Suprapubic skin (tissue), 4 donors: ENCODE measurements at regions not wholly inside any gene's neighbourhood (a gene's known extent, or its start where the extent isn't known, plus 50 kb on each side); places are given as distances from the start of the nearest gene placed in this dataset.

Experiments
- DNase-seq, 2 donors: peaks; one replicate each; pipeline ENCODE4 v3.0.0-alpha.2; 2019; ENCODE audit warnings: low spot score in 2 of 2
- H3K27ac ChIP-seq: fragments of 200-600 bp; sonication (generic); one replicate; pipeline ENCODE4 v1.5.1; 2019
- H3K27me3 ChIP-seq: fragments of 200-600 bp; sonication (generic); one replicate; pipeline ENCODE4 v1.5.1; 2019
- H3K36me3 ChIP-seq: fragments of 200-600 bp; sonication (generic); one replicate; pipeline ENCODE4 v1.5.1; 2019
- H3K4me1 ChIP-seq: fragments of 200-600 bp; sonication (generic); one replicate; pipeline ENCODE4 v1.5.1; 2019
- H3K4me3 ChIP-seq: fragments of 200-600 bp; sonication (generic); one replicate; pipeline ENCODE4 v1.5.1; 2019; ENCODE audit warnings: mild to moderate bottlenecking
- H3K9me3 ChIP-seq: fragments of 200-600 bp; sonication (generic); one replicate; pipeline ENCODE4 v1.5.1; 2019
- EP300 ChIP-seq: sonication (generic); formaldehyde crosslinking; IDR thresholded peaks from one replicate; pipeline ENCODE4 v1.6.1; 2017; ENCODE audit warnings: antibody characterized with exemption
- POLR2A ChIP-seq, 2 donors: fragments of 450-650 bp; IDR thresholded peaks; one replicate each; pipeline ENCODE4 v1.6.1; 2017; ENCODE audit warnings: antibody characterized with exemption in 2 of 2, mild to moderate bottlenecking in 2 of 2, moderate library complexity in 2 of 2
- POLR2AphosphoS5 ChIP-seq, 3 donors: sonication (generic); formaldehyde crosslinking; IDR thresholded peaks; one replicate each; pipeline ENCODE4 v1.6.1; 2017; ENCODE audit warnings: antibody characterized with exemption in 3 of 3
- WGBS: methylation state at CpG from one replicate; pipeline ENCODE4 v1.1.5; 2018; 5-methylcytosine and 5-hydroxymethylcytosine counted together
- TF ChIP-seq, protein P1 (sequence below), 2 donors: fragments of 200-600 bp in 1 of 2; fragments of 450-650 bp in 1 of 2; sonication (generic) in 1 of 2; IDR thresholded peaks; one replicate each; pipeline ENCODE4 v1.5.1; 2016 to 2019; ENCODE audit warnings: antibody characterized with exemption in 2 of 2, mild to moderate bottlenecking in 1 of 2, moderate library complexity in 1 of 2

DNA sequence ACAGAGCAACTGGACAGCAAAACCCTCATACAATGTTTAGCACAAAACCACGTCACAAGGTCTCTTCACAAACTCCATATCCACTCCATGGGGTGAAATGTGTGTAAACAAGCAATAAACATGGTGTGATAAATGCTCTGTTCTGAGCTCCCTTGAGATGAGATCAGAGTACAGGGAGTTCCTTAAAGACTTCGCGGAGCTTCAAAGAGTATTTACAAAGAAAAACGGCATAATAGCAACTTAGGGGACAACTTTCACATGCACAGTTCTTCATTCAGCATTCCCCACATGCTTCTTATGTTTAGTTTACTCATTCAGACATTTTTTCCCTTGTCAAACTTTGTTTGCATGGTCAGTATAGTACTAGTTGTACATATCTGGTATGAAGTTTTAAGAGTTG, 52.5 kb upstream of the SUCLG2 start:
- no peak overlapping the region for H3K4me3 ChIP-seq
- no peaks in the 10 kb centered on the region for H3K27me3 ChIP-seq
- H3K4me1 ChIP-seq, result no peaks in the 10 kb centered on the region
- no peak for DNase-seq
- no peaks in the 10 kb centered on the region for H3K9me3 ChIP-seq
- TF ChIP-seq, protein P1, sequence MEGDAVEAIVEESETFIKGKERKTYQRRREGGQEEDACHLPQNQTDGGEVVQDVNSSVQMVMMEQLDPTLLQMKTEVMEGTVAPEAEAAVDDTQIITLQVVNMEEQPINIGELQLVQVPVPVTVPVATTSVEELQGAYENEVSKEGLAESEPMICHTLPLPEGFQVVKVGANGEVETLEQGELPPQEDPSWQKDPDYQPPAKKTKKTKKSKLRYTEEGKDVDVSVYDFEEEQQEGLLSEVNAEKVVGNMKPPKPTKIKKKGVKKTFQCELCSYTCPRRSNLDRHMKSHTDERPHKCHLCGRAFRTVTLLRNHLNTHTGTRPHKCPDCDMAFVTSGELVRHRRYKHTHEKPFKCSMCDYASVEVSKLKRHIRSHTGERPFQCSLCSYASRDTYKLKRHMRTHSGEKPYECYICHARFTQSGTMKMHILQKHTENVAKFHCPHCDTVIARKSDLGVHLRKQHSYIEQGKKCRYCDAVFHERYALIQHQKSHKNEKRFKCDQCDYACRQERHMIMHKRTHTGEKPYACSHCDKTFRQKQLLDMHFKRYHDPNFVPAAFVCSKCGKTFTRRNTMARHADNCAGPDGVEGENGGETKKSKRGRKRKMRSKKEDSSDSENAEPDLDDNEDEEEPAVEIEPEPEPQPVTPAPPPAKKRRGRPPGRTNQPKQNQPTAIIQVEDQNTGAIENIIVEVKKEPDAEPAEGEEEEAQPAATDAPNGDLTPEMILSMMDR (IDR thresholded peaks at IDR 0.05), result no peak
- TF ChIP-seq EP300, result no peak
- no peak for TF ChIP-seq POLR2A (IDR thresholded peaks at IDR 0.05)
- no peak for TF ChIP-seq POLR2AphosphoS5 (IDR thresholded peaks at IDR 0.05)
- no peak overlapping the region for H3K27ac ChIP-seq
- H3K36me3 ChIP-seq, result no peaks in the 10 kb centered on the region
- WGBS, result 58% methylated on average over 4 of the region's 4 CpGs

DNA sequence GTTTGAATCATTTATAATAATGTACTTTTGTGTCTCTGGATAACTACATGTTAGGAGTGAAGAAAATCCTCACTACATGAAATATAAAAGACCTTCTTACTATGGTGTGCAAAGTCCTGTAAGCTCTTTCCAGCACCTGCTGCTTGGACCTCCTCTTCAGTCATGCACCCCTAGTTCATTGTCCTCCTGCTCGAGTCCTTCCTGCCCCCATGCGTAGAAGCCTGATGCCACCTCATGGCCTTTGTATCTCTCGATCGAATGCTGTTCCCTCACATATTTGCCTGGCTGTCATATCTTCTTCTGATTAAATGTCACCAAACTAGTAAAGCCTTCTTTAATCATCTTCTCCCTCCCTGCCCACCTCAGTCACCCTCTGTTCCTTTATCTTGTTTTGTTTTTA, 49.9 kb upstream of the SUCLG2 start:
- Histone ChIP-seq H3K27me3 (no peaks in the 10 kb centered on the region), H3K27ac (no peak overlapping the region), H3K4me3 (no peak overlapping the region), H3K9me3 (no peaks in the 10 kb centered on the region), H3K36me3 (no peaks in the 10 kb centered on the region), H3K4me1 (no peaks in the 10 kb centered on the region)
- 86% methylated on average over 4 of the region's 4 CpGs for WGBS
- no peak for DNase-seq
- TF ChIP-seq, protein P1 (IDR thresholded peaks at IDR 0.05), result no peak
- no peak for TF ChIP-seq POLR2A (IDR thresholded peaks at IDR 0.05)
- TF ChIP-seq POLR2AphosphoS5 (IDR thresholded peaks at IDR 0.05), result no peak
- TF ChIP-seq EP300, result no peak
